HG03064 (cell line): ENCODE measurements at regions not wholly inside any gene's neighbourhood (a gene's known extent, or its start where the extent isn't known, plus 50 kb on each side); places are given as distances from the start of the nearest gene placed in this dataset.
"Not testable (repeated sequence)": the region's sequence is repeated elsewhere in the genome, so short reads cannot be mapped to it uniquely, and the experiment has no call there.

Experiments
- ATAC-seq: cut with Tn5 transposase; IDR thresholded peaks from one replicate; pipeline ENCODE4 v1.9.1; 2021; ENCODE audit warnings: low read depth; ENCODE audit not compliant: unreplicated experiment

GRCh38 chr6:6930223-6930880 is 177.4 kb upstream of the RREB1 start:
- no peak for ATAC-seq

- no peak for ATAC-seq
These were observed 176.4 kb upstream of the RREB1 start for GRCh38 chr6:6931071-6932025.

- ATAC-seq, result no peak
These were observed 175.4 kb upstream of the RREB1 start for GRCh38 chr6:6932341-6932740.

- no peak for ATAC-seq
These were observed 174.8 kb upstream of the RREB1 start for GRCh38 chr6:6932968-6933367.

GRCh38 chr6:6940031-6941025 is 167.4 kb upstream of the RREB1 start:
- ATAC-seq, result no peak

DNA sequence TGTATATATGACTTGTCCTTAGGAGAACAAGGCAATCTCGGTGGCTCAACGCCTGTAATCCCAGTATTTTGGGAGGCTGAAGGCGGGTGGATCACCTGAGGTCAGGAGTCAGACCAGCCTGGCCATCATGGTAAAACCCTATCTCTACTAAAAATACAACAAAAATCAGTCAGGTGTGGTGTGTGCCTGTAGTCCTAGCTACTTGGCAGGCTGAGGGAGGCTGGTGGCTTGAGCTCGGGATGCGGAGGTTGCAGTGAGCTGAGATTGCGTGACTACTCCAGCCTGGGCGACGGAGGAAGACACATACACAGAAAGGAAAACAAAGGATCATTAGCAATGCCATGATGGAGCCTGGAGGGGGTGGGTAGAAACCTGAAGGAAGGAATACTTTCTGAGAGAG is 166.6 kb upstream of the RREB1 start:
- no peak for ATAC-seq

- no peak for ATAC-seq
These were observed 165.7 kb upstream of the RREB1 start for GRCh38 chr6:6942091-6942490.

DNA sequence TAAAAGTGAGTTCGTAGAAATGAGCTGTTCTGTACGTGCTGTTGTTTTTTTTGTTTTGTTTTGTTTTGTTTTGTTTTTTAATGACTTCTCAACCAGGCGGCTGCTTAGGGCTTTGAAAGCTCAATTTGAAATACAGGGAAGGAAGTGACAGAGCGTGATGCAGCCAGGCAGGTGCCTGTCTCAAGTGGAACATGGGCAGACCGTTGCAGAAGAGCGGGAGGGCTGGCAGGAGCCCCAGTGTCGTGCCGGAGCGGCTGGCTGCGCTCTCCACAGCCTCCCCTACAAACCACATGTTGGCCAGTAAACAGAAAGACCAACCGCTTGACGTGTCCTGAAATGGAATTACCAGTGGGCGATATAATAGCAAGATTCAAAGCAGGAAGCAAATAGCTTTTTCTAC is 164.9 kb upstream of the RREB1 start:
- ATAC-seq, result peak; percentile 87

DNA sequence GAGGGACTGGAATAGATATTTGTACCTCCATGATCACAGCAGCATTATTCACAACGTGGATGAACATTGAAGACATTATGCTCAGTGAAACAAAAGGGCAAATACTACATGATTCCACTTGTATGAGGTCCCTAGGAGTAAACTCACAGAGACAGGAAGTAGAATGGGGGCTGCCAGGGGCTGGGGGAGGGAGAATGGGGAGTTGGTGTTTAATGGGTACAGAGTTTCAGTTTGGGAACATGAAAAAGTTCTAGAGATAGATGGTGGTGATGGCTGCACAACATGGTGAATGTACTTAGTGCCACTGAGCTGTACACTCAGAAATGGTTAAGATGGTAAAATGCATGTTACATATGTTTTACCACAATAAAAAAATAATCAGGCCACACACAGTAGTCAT is 164.3 kb upstream of the RREB1 start:
- ATAC-seq, result no peak

DNA sequence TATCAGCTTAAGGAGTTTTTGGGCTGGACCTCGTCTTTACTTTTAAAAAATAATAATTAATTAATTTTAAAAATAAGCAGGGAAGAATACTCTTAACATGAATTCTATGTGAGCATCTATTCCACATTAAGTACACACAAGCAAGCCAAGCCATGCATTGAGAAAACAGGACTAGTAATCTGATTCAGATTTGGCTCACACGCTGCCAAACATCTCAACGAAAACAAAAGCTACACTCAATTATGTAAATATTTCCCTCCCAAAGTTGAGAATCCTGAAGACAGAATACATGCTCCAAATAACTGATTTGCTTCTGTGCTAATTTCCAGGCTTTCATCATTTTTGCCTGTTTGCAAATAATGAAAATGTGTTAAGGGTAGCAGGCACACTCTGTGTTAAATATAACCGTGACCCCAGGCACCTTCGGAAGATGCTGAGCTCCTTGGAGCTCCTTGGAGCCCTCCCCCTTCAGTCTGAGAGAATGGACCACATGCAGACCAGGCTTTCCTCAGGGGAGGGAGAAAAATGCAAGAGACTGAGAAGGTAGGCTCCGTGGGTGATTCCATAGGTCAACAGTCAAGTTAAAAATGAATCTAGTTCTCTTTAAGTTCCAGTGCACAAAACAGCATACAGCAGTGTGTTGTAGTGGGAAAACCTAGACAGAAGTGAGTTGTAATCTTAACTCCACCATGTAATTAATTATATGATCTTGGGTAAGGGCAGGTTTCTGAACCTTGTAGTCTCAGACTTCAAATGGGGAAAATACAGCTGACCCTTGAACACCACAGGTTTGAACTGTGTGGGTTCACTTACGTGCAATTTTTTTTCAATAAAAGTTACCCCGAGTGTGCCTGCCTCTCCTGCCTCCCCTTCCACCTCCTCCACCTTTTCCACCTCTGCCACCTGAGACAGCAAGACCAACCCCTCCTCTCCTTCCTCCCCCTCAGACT is 161.3 kb upstream of the RREB1 start:
- ATAC-seq, result no peak

- no peak for ATAC-seq
These were observed 157.2 kb upstream of the RREB1 start for GRCh38 chr6:6950373-6951145.

DNA sequence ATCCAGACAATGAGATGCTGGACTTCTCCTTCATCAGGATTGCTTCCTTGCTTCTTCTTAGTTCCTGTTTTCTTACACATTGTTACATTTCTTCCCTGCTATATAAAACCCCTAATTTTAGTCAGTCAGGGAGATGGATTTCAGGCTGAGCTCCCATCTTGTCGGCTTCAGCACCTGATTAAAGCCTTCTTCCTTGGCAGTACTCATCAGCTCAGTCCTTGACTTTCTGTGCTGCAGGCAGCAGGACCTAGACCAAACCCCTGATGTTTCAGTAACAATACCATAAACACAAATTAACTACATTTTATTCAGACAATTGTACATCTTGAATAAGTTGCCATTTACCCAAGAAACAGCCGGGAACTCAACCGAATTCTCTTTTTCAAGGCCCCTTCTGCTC is 156.4 kb upstream of the RREB1 start:
- no peak for ATAC-seq

DNA sequence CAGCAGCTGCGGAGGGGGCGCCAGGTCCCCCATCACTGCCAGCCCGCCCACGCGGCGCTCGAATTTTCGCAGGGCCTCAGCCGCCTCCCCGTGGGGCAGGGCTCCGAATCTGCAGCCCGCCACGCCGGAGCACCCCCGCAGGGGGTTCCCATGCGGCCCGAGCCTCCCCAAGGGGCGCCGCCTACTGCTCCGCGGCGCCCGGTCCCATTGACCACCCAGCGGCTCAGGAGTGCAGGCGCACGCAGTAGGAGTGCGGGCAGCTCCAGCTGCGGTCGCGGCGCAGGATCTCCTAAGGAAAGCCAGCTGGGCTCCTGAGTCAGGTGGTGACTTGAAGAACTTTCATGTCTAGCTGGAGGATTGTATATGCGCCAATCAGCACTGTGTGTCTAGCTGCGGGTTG is 155.3 kb upstream of the RREB1 start:
- ATAC-seq, result no peak

GRCh38 chr6:6952927-6953326 is 154.8 kb upstream of the RREB1 start:
- not testable (repeated sequence) for ATAC-seq

- no peak for ATAC-seq
These were observed 147.1 kb upstream of the RREB1 start for GRCh38 chr6:6960571-6961251.

GRCh38 chr6:6962086-6962485 is 145.7 kb upstream of the RREB1 start:
- ATAC-seq, result no peak

GRCh38 chr6:6962699-6963098 is 145.1 kb upstream of the RREB1 start:
- no peak for ATAC-seq

- not testable (repeated sequence) for ATAC-seq
These were observed 144.4 kb upstream of the RREB1 start for GRCh38 chr6:6963390-6963789.
